ENCODE measurements at regions not wholly inside any gene's neighbourhood (a gene's known extent, or its start where the extent isn't known, plus 50 kb on each side); places are given as distances from the start of the nearest gene placed in this dataset.
A peak's percentile ranks its signal among the peaks of the same experiment; 100 is the strongest.
"Not testable (repeated sequence)": the region's sequence is repeated elsewhere in the genome, so short reads cannot be mapped to it uniquely, and the experiment has no call there.

DNA sequence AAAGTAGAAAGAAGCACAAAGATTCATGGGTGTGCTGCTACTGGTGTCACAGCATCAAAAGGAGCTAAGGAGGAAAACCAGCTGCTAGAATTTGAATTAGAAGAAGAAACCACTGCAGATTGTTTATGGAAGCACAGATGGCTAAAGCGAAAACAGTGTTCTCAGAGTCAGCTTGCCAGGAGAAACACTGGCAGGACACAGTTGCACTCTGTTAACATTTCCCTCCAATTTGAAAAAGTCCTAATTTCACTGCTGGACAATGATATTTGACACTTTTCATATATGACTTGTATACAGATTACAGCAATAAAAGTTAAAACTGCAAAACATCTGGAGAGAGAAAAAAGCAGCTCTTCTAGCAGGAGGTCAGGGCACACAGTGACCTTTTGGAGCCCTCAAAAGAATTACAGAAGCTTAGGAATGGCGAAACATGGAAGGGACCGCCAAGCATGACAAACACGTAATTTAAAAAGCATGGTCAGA is 314.5 kb downstream of the COL12A1 start:
- DNase-seq (ENCODE audit: low read depth in 3 of 3, low spot score in 2 of 3), result peak; percentile 55 to 62 (median 61)

GRCh38 chr6:74889635-74890034 is 316.2 kb downstream of the COL12A1 start:
- DNase-seq (ENCODE audit: low read depth in 3 of 3, low spot score in 2 of 3), result no peak

DNA sequence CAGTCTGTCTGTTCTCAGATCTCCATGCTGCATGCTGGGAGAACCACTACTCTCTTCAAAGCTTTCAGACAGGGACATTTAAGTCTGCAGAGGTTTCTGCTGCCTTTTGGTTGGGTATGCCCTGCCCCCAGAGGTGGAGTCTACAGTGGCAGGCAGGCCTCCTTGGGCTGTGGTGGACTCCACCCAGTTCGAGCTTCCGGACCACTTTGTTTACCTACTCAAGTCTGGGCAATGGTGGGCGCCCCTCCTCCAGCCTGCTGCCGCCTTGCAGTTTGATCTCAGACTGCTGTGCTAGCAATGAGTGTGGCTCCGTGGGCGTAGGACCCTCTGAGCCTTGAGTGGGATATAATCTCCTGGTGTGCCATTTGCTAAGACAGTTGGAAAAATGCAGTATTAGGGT is 317.1 kb downstream of the COL12A1 start:
- not testable (repeated sequence) for DNase-seq (ENCODE audit: low read depth in 3 of 3, low spot score in 2 of 3)

DNA sequence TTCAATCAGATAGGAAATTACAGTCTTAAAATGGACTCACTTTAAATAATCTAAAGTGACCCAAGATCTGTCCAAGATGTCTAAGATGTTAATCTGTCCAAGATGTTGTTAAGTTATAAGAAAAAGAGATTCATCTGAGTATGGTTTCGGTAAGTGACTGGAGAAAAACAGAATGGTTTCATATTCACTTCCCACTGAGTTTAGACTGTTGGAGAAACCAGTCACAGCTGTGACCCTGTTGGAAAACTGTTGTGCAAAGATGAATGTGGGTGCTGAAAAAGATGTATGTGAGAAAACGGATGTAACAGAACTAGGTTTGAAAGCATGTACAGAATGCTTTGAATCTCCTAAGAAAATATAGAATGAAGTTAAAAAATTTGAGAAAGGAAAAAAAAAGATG is 325.9 kb downstream of the COL12A1 start:
- no peak for DNase-seq (ENCODE audit: low read depth in 3 of 3, low spot score in 2 of 3)

- DNase-seq (ENCODE audit: low read depth in 3 of 3, low spot score in 2 of 3), result no peak
These were observed 326.6 kb downstream of the COL12A1 start for GRCh38 chr6:74879234-74879633.

- DNase-seq (ENCODE audit: low read depth in 3 of 3, low spot score in 2 of 3), result no peak
These were observed 330.7 kb downstream of the COL12A1 start for GRCh38 chr6:74875193-74875592.

GRCh38 chr6:74872754-74873476 is 332.9 kb downstream of the COL12A1 start:
- no peak for DNase-seq (ENCODE audit: low read depth in 3 of 3, low spot score in 2 of 3)

DNA sequence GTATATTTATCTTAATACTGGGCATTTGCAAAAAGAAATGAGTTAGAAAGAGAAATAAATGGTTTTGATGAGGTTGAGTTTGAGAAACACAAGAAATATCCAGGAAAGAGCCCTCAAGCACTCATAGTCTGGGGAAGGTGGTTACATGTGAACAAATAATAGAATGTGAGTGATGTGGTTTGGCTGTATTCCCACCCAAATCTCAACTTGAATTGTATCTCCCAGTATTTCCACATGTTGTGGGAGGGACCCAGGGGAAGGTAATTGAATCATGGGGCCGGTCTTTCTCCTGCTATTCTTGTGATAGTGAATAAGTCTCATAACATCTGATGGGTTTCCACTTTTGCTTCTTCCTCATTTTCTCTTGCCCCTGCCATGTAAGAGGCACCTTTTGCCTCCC is 334.1 kb downstream of the COL12A1 start:
- DNase-seq (ENCODE audit: low read depth in 3 of 3, low spot score in 2 of 3), result no peak

DNA sequence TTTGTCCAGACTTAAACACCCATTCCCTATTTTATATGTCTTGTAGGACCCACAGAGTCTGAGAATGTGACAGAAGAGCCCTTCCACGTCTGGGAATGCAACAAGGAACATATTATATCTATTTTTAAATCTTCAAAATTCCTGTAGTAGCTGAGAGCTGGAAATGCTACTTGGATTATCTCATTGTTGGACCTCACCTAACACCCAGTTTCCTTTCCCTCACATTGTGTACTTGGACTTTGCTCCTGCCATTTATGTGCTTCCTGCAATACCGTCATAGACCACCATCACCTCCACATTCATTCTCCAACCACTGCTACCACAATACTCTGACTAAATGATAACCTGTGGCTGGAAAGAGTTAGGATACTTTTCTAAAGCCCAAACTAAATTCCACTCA is 335.4 kb downstream of the COL12A1 start:
- DNase-seq (ENCODE audit: low read depth in 3 of 3, low spot score in 2 of 3), result no peak

GRCh38 chr6:74867291-74867690 is 338.6 kb downstream of the COL12A1 start:
- DNase-seq (ENCODE audit: low read depth in 3 of 3, low spot score in 2 of 3), result no peak

- DNase-seq (ENCODE audit: low read depth in 3 of 3, low spot score in 2 of 3), result no peak
These were observed 341.9 kb downstream of the COL12A1 start for GRCh38 chr6:74863968-74864367.

DNA sequence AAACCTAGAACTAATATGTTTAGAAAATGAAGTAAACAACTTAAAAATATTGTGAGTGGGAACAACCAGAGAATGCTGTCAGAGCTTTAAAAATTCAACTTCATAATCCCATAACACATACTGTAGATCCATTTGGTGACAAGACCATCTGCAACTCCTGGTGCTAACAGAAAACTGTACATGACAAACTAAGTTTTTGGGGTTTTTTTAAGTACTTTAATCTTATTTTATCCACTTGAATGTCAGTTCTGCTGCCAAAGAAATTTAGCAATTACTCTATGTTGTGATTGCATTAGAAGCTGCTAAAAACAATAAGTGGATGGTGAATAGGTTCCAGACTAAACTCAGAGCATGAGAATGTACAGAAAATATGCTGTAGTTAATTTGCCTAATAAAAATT is 345.4 kb downstream of the COL12A1 start:
- DNase-seq (ENCODE audit: low read depth in 3 of 3, low spot score in 2 of 3), result no peak

DNA sequence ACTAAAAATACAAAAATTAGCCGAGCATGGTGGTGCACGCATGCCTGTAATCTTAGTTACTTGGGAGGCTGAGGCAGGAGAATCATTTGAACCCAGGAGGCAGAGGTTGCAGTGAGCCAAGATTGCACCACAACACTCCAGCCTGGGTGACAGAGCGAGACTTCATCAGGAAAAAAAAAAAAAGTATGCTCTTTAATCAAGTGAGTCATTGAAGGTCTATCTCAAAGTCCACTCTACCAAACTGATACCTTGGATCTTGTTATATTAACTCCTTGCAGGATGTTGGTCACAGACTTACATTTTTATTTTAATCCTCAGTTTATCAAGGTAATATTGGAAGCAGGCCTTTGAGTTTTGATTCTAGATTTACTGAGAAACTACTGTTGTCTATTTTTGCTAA is 348.7 kb downstream of the COL12A1 start:
- DNase-seq (ENCODE audit: low read depth in 3 of 3, low spot score in 2 of 3), result no peak

DNA sequence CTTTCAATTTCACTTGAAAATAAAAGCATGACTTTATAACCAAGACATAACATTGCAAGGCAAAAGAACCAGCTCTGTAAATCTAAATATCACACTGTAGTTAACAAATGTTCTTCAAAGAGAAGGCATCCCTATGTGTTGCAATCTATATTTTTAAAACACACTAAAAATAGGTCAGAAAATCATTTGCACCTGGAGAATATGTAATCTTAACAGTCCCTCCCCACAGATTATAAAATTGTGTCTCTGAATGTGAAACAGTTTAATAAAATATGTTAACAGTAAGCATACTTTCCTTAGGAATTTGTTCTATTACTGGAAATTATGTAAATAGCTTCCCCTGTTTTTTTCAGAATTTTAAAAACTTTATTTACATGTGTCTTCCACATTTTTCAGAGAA is 351.9 kb downstream of the COL12A1 start:
- no peak for DNase-seq (ENCODE audit: low read depth in 3 of 3, low spot score in 2 of 3)

DNA sequence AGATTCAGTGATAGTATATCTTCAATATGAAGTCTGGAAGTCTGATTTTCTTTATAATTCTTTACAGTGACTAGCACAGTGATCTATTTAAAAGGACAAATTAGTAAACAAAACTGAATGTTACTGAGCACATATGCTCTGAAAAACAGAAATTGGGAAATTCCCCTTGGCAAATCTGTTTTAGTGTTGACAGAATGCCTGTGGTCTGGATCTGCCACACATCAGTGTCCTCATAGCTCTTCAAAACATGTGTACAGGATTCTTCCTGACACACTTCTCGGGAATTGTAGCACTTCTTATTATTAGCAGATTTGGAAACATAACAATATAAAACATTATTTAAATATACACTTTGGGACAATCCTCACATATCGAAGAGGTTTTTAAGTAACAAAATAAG is 354.3 kb downstream of the COL12A1 start:
- no peak for DNase-seq (ENCODE audit: low read depth in 3 of 3, low spot score in 2 of 3)

DNA sequence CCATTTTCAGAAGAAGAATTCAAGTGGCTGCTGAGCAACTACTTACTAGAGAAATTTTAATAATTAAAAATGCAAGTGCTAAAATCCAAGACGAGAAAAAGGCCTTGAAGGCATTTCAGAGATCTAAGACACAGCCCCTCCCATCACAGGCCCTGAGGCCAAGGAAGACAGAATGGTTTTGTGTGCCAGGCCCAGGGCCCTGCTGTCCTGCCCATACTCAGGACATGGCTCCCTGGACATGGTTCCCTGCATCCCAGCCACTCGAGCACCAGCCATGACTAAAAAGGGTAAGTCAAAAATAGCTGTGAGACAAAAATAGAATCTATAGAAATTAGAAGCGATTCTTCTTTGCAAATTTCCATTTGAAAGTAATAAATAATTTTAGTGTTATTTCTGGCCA is 364.9 kb downstream of the COL12A1 start:
- DNase-seq (ENCODE audit: low read depth in 3 of 3, low spot score in 2 of 3), result no peak

DNA sequence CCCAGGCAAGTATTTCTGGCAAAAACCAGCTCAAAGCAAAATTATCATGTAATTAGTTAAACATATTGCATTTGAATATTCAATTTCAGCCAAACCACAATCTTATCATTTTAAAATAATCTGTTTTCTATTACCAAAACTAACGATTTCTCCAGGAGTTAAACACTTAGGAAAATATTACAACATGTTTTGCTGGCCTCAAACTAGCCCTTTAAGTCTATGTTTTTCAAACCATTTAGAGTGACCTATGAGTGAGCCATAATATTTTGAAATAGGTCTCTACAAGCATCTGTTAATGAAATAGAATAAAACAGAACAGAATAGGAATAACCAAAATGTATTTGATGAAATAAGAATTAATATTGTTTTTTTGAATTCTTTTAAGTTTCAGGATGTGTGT is 370.9 kb downstream of the COL12A1 start:
- no peak for DNase-seq (ENCODE audit: low read depth in 3 of 3, low spot score in 2 of 3)

- no peak for DNase-seq (ENCODE audit: low read depth in 3 of 3, low spot score in 2 of 3)
These were observed 379.6 kb downstream of the COL12A1 start for GRCh38 chr6:74826263-74826662.

DNA sequence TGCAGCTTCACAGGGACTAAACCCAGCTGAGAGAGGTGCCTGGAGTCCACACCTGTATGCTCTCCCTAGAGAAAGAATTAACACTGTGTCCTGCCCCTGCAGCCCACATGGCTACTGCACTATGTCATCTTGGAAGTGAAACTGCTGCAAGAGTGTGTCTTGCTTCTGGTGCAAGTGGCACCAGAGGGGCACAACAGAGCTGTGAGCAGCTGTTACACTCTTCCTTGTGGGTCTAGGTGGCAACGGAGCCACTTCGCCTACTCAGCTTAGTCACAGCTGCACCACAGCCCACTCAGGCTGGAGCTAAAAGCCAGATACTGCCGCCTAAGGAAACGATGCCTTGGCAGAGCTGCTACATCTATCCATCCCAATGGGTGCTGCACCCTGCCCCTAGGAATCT is 391.4 kb downstream of the COL12A1 start:
- no peak for DNase-seq (ENCODE audit: low read depth in 3 of 3, low spot score in 2 of 3)

- no peak for DNase-seq (ENCODE audit: low read depth in 3 of 3, low spot score in 2 of 3)
These were observed 398.2 kb downstream of the COL12A1 start for GRCh38 chr6:74807674-74808073.

- no peak for DNase-seq (ENCODE audit: low read depth in 3 of 3, low spot score in 2 of 3)
These were observed 399.7 kb downstream of the COL12A1 start for GRCh38 chr6:74805916-74806696.

GRCh38 chr6:74798302-74798701 is 407.6 kb downstream of the COL12A1 start:
- DNase-seq (ENCODE audit: low read depth in 3 of 3, low spot score in 2 of 3), result no peak
